Heart left ventricle (tissue), 16 donors: ENCODE measurements at regions not wholly inside any gene's neighbourhood (a gene's known extent, or its start where the extent isn't known, plus 50 kb on each side); places are given as distances from the start of the nearest gene placed in this dataset.

Source experiments
- ATAC-seq, 4 donors: fragments of 200-7000 bp; cut with Tn5 transposase; one replicate each; pipeline ENCODE4 v1.9.1; 2020 to 2022; ENCODE audit warnings: moderate library complexity in 4 of 4, mild to moderate bottlenecking in 3 of 4, moderate number of reproducible peaks in 1 of 4
- DNase-seq, 5 donors: peaks; one replicate each; pipeline ENCODE4 v3.0.0-alpha.2; 2020
- H3K27ac ChIP-seq, 12 donors: fragments of 200-600 bp; sonication (generic) in 4 of 12; one replicate each; pipeline versions ENCODE4 v1.5.0 to v1.8.0; 2016 to 2022; ENCODE audit warnings: mild to moderate bottlenecking in 2 of 12
- H3K27me3 ChIP-seq, 9 donors: fragments of 200-600 bp; sonication (generic) in 2 of 9; one replicate each; pipeline versions ENCODE4 v1.5.1 to v1.8.0; 2016 to 2022; ENCODE audit warnings: mild to moderate bottlenecking in 3 of 9
- H3K36me3 ChIP-seq, 9 donors: fragments of 200-600 bp; sonication (generic) in 2 of 9; one replicate each; pipeline versions ENCODE4 v1.5.0 to v1.8.0; 2018 to 2022; ENCODE audit warnings: mild to moderate bottlenecking in 2 of 9
- H3K4me1 ChIP-seq, 12 donors: fragments of 200-600 bp; sonication (generic) in 4 of 12; one replicate each; pipeline versions ENCODE4 v1.5.0 to v1.8.0; 2016 to 2022; ENCODE audit warnings: mild to moderate bottlenecking in 3 of 12
- H3K4me3 ChIP-seq, 12 donors: fragments of 200-600 bp; sonication (generic) in 4 of 12; one replicate each; pipeline versions ENCODE4 v1.5.0 to v1.8.0; 2017 to 2022; ENCODE audit warnings: mild to moderate bottlenecking in 9 of 12, moderate library complexity in 4 of 12
- H3K9me3 ChIP-seq, 12 donors: fragments of 200-600 bp; sonication (generic) in 4 of 12; one replicate each; pipeline versions ENCODE4 v1.5.0 to v1.8.0; 2016 to 2022; ENCODE audit warnings: mild to moderate bottlenecking in 1 of 12
- POLR2A ChIP-seq, 2 donors: fragments of 450-650 bp; IDR thresholded peaks; one replicate each; pipeline ENCODE4 v1.6.1; 2017; ENCODE audit warnings: antibody characterized with exemption in 2 of 2, mild to moderate bottlenecking in 2 of 2, moderate library complexity in 2 of 2
- WGBS, 4 donors: extraction: QIAGEN DNeasy Blood & Tissue Kit in 2 of 4; methylation state at CpG; one replicate each; pipeline versions ENCODE4 v1.1.5 to v1.1.7; 2013 to 2018; 5-methylcytosine and 5-hydroxymethylcytosine counted together
- intact Hi-C, 10 donors: fragments of 100-400 bp; cut with DNase I; formaldehyde crosslinking; loops; one replicate each; pipeline versions ENCODE4 v1.11.1 to v1.14.2; 2022
- TF ChIP-seq, protein P1 (sequence below), 12 donors: fragments of 200-600 bp; sonication (generic) in 4 of 12; IDR thresholded peaks; one replicate each; pipeline versions ENCODE4 v1.5.0 to v1.8.0; 2018 to 2022; ENCODE audit warnings: antibody characterized with exemption in 12 of 12, mild to moderate bottlenecking in 5 of 12
- donor health status: ischemic (EF 13 %, LVEDD 7.1; RV severe dilation, severe dysfunction).
- donor health status: healthy with polysubstance abuse.
- donor health status: DM: no; HTN: yes; CAD: no.
- donor health status: DM: no; HTN: no; CAD: no.
- donor health status: ischemic (EF 25% LVEDD 6.9; RV normal size, moderate dysfunction).
- donor health status: ischemic (EF 25% LVEDD 5.7; RV mildly dilated, moderate dysfunction).
- donor health status: healthy.
- donor health status: DM: yes; HTN: yes; CAD: no.
- donor health status: ischemic (EF 35%, LVEDD 5.7; RV mildly dilated, moderate dysfunction).
- donor health status: nonischemic (EF 11% LVEDD 7.7; RV severe dilation, severe dysfunction).
- donor health status: DM: yes; HTN: yes; CAD: no.
- donor health status: PGD.
- donor health status: ischemic (EF 29% LVEDD 5.4; RV normal size, mild dysfunction).
- donor health status: nonischemic (EF 23%, LVEDD 6.1; RV moderate dilation, normal function).

DNA sequence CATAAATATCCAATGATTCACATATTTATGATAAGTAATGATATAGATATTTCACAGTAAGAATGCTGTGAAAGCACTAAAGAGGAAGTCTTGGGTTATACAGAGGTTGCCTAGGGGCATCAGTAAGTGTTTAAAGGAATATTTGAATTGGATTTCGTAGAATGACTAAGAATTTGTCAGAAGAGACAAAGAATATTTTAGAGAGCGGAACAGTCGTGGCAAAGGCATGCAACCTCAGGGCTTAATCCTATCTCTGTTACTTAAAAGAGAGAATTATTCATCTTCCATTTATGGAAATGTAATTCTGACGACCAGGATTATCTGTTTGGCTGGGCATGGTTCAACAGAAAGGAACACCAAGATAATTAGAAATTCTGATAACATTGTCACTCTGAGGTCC lies 171.9 kb upstream of the NR5A2 start:
- DNase-seq (no peak), ATAC-seq (no peak)
- no peaks in the 10 kb centered on the region for H3K9me3 ChIP-seq
- H3K36me3 ChIP-seq, result no peaks in the 10 kb centered on the region
- intact Hi-C loops, result no loop called here
- TF ChIP-seq, protein P1, sequence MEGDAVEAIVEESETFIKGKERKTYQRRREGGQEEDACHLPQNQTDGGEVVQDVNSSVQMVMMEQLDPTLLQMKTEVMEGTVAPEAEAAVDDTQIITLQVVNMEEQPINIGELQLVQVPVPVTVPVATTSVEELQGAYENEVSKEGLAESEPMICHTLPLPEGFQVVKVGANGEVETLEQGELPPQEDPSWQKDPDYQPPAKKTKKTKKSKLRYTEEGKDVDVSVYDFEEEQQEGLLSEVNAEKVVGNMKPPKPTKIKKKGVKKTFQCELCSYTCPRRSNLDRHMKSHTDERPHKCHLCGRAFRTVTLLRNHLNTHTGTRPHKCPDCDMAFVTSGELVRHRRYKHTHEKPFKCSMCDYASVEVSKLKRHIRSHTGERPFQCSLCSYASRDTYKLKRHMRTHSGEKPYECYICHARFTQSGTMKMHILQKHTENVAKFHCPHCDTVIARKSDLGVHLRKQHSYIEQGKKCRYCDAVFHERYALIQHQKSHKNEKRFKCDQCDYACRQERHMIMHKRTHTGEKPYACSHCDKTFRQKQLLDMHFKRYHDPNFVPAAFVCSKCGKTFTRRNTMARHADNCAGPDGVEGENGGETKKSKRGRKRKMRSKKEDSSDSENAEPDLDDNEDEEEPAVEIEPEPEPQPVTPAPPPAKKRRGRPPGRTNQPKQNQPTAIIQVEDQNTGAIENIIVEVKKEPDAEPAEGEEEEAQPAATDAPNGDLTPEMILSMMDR (IDR thresholded peaks at IDR 0.05), result no peak
- TF ChIP-seq POLR2A (IDR thresholded peaks at IDR 0.05), result no peak
- no peak overlapping the region for H3K4me3 ChIP-seq
- H3K27me3 ChIP-seq, result peaks cover 0 to 6% (median 0%) of the 10 kb centered on the region in 9 donors
- 44 to 63% (median 56%) methylated on average over 4 of the region's 4 CpGs for WGBS, 4 donors
- no peak overlapping the region for H3K27ac ChIP-seq
- peaks cover 0 to 46% (median 0%) of the 10 kb centered on the region in 12 donors for H3K4me1 ChIP-seq

DNA sequence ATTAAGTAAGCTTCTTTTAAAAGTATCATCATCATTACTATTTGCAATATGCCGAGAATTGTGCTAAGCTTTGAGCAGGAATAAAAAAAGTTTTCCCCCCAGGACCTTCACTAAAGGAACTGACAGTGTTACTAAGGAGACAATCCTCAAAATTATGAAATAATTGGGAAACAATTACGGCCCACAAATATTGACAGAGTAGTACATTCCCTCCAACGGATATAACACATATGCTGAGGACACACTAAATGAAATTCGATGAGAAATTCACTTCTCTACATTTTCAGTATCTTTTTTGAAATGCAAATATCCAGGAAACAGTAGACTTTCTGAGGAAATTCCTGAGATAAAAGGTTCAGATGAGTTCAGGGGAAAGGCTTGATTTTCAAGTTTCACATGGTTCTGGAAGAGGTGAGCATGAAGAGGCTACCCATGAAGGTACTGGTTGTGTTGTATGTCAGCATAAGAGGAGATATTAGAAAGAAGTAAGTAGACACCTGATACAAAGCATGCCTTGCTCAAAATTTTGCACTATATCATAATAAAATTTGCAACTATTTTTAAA lies 171.2 kb upstream of the NR5A2 start:
- Histone ChIP-seq H3K27me3 (peaks cover 0 to 6% (median 0%) of the 10 kb centered on the region in 9 donors), H3K36me3 (no peaks in the 10 kb centered on the region), H3K4me1 (peaks cover 0 to 47% (median 0%) of the 10 kb centered on the region in 12 donors), H3K27ac (peak overlapping the region in 1 of 12 donors; percentile 90), H3K4me3 (no peak overlapping the region), H3K9me3 (no peaks in the 10 kb centered on the region)
- TF ChIP-seq, protein P1 (IDR thresholded peaks at IDR 0.05), result no peak
- ATAC-seq (no peak), DNase-seq (no peak)
- intact Hi-C loops, result no loop called here
- WGBS, 4 donors, result 54 to 63% (median 58%) methylated on average over 4 of the region's 4 CpGs

DNA sequence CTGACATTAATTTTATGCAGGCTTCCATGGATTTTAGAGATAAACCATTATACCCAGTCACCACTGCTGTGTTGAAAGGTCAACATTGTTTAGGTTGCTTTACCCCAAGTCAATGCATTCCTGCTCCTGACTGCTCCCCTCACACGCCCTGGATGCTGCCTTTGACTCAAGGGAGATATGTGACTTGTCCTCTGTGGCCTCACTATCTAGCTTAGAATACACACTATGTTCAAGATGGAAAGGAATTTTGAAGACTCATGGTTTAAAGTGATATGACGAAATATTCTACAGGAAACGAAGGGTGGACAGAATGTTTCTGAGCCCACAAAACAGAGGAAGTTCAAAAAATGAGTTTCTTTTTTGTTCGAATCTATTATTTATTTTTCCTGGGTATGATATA lies 170.4 kb upstream of the NR5A2 start:
- TF ChIP-seq POLR2A (IDR thresholded peaks at IDR 0.05), result no peak
- TF ChIP-seq, protein P1 (IDR thresholded peaks at IDR 0.05), result no peak
- DNase-seq (no peak), ATAC-seq (peak in 3 of 4 donors; percentile 42 to 53 (median 45))
- Histone ChIP-seq H3K27ac (peak overlapping the region in 1 of 12 donors; percentile 90), H3K9me3 (no peaks in the 10 kb centered on the region), H3K4me1 (peaks cover 0 to 47% (median 0%) of the 10 kb centered on the region in 12 donors), H3K4me3 (no peak overlapping the region), H3K27me3 (peaks cover 0 to 6% (median 0%) of the 10 kb centered on the region in 9 donors), H3K36me3 (no peaks in the 10 kb centered on the region)
- intact Hi-C loops, result no loop called here
- WGBS, 4 donors, result 41 to 53% (median 51%) methylated on average over 4 of the region's 4 CpGs

DNA sequence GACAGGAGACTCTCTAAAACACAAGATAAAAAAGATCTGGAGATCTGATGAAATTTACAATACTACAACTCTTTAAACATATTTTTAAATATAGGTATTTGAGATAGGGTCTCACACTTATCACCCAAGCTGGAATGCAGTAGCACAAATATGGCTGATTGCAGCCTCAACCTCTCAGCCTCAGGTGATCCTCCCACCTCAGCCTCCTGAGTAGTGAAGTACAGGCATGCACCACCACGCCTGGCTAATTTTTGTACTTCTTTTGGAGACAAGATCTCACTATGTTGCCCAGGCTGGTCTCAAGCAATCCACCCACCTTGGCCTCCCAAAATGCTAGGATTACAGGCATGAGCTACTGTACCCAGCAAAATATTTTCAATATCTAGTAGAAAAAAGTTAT lies 170.0 kb upstream of the NR5A2 start:
- 85 to 95% (median 90%) methylated on average over 1 of the region's 1 CpG for WGBS, 4 donors
- peaks cover 0 to 47% (median 0%) of the 10 kb centered on the region in 12 donors for H3K4me1 ChIP-seq
- no peak overlapping the region for H3K4me3 ChIP-seq
- no peaks in the 10 kb centered on the region for H3K36me3 ChIP-seq
- intact Hi-C loops, result no loop called here
- no peak for TF ChIP-seq POLR2A (IDR thresholded peaks at IDR 0.05)
- TF ChIP-seq, protein P1 (IDR thresholded peaks at IDR 0.05), result no peak
- DNase-seq (no peak), ATAC-seq (no peak)
- peak overlapping the region in 1 of 12 donors; percentile 90 for H3K27ac ChIP-seq
- H3K27me3 ChIP-seq, result peaks cover 0 to 6% (median 0%) of the 10 kb centered on the region in 9 donors
- no peaks in the 10 kb centered on the region for H3K9me3 ChIP-seq
